NCI-H82 treated with DMSO at 0.1 percent for 48 hours (cell line): ENCODE measurements at regions not wholly inside any gene's neighbourhood (a gene's known extent, or its start where the extent isn't known, plus 50 kb on each side); places are given as distances from the start of the nearest gene placed in this dataset.
A peak's percentile ranks its signal among the peaks of the same experiment; 100 is the strongest.
"Not testable (repeated sequence)": the region's sequence is repeated elsewhere in the genome, so short reads cannot be mapped to it uniquely, and the experiment has no call there.

ENCODE experiments used
- DNase-seq: peaks from one replicate; lab custom pipeline; 2025; ENCODE audit not compliant: unreplicated experiment; lab: John Stamatoyannopoulos, UW

DNA sequence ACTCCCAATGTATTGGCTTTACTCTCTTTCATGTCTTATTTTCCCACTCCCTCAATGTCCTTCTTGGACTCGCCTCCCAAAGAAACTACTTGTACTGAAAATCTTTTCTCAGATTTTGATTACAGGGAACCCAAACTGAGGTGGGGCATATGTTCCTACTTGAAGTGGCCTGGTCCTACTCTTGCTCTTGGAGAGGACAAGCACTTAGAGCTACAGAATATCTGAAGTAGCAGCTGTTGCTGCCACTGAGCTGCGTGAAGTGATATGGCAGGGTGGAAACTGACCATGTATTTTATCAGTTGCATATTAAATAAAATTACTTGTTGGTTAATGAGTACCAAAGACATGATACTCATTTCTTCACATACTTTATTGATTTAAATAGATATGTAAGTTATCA, 129.5 kb downstream of the TSEN15 start:
- DNase-seq, result no peak

DNA sequence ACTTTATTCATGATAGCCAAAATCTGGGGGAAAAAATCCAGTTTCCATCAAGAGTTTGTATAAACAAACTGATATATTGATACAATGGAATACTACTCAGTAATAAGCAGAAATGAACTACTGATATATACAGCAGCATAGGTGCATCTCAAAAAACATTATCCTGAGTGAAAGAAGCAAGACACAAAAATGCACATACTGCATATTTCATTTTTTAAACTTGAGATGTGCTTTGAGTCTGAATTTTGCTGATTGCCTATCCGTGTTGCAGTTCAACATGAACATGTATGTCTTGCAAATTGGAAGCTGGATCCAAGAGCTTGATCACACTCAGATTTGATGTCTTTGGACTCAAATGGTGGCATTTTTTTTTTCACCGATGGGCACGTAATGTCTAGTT, 132.4 kb downstream of the TSEN15 start:
- no peak for DNase-seq

DNA sequence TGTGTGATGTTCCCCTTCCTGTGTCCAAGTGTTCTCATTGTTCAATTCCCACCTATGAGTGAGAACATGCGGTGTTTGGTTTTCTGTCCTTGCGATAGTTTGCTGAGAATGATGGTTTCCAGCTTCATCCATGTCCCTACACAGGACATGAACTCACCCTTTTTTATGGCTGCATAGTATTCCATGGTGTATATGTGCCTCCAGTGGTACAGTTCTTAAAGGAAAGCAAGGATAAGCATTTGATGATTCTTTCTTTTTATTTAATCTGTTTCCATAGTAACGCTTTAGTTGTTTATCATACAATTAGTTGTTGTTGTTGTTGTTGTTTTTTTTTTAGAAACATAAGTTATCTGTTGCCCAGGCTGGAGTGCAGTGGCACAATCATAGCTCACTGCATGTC, 133.1 kb downstream of the TSEN15 start:
- DNase-seq, result not testable (repeated sequence)

DNA sequence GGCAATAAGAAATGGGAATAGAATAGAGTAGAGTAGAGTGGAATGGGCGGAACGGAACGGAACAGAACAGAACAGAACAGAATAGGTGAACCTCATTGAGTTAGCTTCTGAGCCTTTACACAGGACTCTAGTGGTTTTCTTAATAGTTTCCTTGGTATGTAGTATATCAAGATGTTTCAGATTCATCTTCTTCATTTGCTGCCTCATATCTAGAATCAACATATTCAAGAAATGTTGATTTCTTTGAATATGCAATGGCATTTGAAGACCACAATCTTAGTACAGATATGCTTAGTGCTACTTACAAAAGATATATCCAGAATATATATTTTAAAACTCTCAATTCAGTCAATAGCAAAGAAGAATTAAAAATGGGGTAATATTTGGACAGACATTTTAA, 133.8 kb downstream of the TSEN15 start:
- DNase-seq, result no peak

DNA sequence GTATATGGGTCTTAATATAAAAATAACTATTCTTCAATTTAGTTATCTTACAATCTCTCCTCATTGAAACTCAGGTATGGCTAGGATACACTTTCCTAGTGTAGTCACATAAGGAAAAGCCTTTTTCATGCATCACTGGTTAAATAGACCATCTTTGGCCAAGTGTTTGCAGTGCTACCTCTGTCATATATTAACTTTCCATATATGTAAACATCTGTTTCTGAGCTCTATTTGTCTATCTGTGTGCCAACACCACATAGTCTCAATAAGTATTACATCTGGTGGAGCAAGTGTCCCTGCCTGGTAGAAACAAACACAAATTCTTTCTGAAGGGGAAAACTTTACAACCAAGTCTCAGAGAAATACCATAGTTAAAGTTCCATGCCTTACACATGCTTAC, 134.6 kb downstream of the TSEN15 start:
- no peak for DNase-seq

DNA sequence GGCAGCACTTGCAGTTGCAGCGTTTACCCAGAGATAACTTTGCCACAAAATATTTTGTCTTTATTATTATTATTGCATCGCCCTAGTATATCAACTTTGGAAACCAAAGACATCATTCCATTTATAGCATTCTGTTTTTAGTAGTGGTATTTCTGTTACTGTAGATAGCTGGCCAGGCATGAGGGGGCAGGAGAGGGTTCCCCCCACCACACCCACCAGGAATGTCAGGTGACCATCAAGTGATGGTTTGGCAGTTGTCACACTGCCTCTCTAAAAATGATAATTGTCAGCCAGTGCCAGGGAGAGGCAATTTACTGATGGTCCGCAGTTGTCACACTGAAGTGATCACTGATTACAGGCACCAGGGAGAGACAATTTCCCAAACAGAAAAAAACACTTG, 135.6 kb downstream of the TSEN15 start:
- no peak for DNase-seq

DNA sequence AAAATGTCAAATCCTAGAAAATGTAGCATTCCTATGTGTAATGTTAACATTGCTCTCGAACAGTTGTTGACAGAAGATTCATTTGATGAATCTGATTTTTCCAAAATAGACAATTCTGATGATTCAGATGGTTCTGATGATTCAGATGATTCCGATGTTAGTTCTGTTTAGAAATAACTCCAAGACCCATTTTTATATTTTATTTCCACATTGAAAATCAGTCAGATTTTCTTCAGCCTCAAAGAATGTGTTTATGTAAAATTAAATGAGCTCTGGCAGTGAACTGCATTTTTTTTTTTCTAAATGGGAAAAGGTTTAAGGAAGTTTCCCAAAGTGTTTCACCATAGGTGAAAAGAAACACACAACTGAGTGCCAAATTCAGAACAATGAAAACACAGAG, 136.5 kb downstream of the TSEN15 start:
- no peak for DNase-seq

DNA sequence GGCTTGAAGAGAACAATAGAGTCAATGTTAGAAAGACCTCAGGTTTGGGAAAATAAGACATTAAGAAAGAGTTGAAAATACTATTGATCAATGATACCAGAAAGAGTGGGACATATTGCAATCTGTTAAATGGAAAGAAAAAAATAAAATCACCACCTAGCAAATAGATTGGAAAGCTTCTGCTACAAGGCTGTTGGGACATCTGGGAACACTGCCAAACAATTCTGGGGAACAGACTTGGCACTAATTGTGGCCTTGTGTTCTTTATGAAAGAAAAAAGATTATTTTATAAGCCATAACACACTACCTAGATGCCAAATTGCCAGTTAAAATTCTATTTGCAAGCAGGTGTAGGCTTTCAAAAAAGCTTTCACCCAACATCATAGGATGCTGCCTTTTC, 137.8 kb downstream of the TSEN15 start:
- no peak for DNase-seq

DNA sequence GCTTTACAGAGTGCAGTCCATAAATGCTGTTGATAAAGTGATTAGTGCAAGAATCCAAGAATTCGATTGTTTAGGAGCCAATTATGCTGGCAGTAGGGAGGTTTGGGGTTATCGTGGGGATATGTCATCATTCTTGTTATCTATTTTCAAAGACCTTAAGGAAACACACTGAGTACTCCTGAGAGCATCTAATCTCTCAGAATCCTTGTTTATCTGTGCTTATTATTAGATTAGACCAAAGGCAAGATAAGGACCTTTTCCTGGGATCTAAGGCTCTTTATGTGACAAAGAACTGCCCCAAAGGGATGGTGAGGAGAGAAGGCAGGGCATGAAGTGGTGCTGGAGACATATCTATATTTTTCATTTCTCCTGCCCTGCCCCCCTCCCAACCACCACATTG, 139.1 kb downstream of the TSEN15 start:
- peak; percentile 33 for DNase-seq

DNA sequence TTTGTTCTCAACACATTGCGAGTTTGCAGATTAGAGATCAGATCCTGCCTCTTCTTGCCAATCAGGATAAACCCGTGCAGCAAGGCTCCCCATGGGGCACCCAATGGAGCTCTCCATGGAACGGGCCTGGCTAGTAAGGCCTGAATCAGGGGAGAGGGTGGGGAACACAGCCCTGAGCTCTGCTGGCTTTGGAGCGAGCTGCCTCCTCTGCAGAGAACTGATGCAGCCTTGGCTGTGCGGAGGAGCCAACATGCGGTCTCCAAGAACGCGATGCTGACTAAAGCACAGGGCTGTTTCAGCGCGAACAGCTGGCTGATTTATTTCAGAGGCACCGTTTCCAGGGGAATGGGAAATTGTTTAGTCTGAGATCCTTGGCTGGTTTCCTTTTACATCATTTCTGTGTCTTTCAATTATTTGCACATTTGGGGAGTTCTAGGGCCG, 139.7 kb downstream of the TSEN15 start:
- DNase-seq, result no peak

DNA sequence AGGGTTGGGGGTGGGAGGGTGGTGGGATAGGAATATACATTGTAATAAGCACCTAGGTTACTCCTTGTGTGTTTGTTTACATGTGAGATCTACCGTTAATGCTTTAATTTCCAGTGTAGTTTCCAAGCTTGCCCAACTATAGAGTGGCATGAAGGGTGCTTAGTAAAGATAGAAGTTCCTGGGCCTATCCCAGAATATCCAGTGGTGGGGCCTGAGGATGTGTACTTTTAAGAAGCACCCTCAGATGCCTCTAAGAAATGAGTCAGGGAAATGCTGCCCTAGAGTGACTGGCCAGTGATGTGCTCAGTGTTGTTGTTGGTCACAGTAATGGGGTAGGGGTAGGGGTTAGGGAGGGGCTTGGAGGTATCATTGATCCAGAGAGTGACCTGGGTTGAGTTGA, 141.3 kb downstream of the TSEN15 start:
- no peak for DNase-seq

DNA sequence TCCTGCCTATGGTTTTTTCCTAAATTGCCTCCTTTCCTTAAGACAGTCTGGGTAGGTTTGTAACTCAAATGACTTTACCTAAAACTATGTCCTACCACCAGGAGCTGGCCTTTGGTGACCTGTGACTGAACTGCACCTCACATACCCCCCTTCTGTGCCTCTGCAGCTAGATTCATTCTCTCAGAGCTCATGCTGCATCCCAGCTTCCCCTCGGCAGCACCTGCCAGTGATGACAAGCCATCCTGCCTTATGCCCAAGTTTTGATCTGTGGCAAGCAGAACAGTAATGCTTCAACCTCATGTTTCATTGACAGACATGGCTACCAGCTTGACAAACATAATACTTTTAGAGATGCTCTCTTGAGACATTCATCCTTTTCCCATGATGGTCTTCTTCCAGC, 141.9 kb downstream of the TSEN15 start:
- no peak for DNase-seq

DNA sequence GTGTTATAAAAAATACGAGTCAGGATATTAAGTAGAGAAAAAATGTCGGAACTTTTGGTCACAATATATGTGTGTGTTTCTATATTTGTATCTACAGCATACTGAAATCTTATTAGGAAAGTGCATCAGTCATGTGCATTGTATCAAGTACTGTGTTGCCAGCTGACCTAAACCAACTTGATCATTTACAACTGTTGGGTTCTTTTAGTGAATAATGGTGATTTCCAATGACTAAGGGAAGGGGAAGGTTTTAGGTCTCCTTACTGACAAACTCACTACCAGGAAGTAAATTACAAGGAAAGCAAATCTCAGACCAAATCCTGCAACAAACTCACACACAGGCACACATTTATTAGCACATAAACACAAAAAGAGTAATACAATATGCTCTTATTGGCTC, 142.7 kb downstream of the TSEN15 start:
- no peak for DNase-seq

DNA sequence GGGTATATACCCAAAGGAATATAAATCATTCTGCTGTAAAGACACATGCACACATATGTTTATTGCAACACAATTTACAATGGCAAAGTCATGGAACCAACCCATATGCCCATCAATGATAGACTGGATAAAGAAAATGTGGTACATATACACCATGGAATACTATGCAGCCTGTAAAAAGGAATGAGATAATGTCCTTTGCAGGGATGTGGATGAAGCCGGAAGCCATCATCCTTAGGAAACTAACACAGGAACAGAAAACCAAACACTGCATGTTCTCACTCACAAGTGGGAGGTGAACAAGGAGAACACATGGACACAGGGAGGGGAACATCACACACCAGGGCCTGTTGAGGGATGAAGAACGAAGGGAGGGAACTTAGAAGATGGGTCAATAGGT, 144.2 kb downstream of the TSEN15 start:
- DNase-seq, result not testable (repeated sequence)

DNA sequence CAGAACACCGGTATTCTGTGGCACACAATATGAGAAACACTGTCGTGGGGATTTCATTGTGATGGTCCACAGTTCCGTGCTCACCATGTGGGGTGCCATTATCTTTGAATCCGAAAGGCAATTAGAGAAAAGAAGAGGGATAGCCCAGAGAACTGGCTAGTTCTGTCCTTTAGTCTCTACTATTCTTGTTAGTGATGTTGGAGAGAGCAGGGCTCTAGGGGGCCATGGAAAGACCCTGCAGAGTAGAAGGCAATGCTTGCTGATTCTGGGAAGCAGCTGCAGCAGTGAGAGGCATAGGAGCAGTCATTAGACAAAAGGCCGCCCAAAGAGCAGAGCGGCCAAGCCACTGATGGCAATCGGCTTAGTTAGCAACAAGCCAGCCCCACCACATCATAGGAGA, 146.3 kb downstream of the TSEN15 start:
- DNase-seq, result no peak

DNA sequence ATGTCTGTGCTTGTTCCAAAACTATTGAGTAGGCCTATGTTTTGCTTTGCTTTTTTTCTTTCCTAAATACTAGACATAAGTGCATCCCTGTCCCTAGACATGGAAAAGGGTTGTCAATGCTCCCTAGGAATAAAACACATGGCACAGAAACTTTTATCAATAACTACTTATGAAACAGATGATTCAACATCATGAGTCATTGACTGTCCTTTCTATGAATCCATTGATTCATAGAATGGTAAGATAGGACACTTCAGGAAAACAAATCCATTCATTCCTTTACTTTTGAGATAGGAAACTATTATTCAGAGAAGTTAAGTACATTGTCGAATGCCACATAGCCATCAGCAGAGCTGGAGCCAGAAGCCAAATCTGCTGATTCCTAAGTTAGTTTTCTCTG, 147.5 kb downstream of the TSEN15 start:
- DNase-seq, result no peak

DNA sequence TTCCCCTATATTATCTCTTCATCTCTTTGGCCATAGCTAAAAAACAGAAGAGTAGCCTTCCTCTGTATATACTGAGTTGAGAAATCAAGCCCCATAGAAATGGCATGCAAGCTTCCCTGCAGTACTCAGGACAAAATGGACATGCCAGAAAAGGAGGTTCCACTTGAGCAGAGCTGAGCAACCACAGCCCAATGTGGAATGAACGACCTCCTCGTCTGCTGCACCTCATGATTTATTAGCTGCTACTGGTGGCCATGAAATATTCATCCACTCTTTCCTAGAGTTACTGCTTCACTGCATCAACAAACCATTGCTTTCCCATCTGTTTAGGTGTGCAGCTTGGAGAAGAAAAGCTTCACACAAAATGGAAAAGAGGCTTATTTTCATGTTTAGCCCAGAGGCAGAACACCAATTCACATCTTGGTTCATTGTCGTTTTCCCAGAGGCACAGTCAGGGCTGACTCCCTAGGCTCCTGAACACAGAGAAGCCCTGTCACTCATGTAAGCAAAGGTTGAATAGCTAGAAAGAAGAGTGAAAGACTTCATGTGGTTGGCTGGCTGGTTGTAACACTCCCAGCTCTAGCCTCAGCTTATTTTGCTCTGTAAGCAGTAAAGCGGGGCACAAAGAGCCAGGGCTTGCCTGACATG, 148.0 kb downstream of the TSEN15 start:
- no peak for DNase-seq

DNA sequence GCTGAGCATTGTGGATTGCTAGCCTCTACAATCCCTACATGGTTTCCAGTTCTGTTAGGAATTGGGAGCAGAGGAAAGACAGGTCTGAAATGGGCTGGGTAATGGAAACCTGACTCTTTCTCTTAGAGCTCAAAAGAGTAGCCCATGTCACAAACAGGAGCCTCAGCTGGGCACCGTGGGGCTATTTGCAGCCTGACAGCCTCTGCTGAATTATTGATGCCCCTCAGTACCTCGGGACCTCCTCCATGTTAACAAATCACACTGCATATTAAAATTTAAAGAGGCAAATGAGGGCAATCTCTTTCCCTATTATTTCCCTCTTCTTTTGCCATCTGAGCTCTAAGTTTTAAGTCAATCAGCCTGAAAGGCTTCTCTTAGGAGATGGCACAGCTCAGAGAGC, 157.1 kb downstream of the TSEN15 start:
- DNase-seq, result no peak

DNA sequence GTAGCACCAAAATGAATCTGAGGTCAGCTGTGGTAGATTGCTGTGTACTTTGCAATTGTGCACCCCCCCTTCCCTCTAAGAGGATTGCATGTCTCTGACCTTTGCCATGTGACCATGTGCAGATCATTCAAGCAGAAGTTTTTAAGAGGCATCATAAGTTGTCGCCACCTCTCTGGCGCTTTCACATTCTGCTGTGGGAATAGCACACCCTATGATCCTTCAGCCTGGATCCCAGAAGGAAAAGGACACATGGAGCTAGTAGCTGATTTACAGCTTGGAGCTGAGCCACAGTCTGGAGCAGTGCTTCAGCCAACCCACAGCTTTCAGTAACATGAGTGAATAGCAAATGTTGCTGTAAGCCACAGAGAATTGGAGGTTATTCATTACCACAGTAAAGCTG, 158.5 kb downstream of the TSEN15 start:
- DNase-seq, result no peak

DNA sequence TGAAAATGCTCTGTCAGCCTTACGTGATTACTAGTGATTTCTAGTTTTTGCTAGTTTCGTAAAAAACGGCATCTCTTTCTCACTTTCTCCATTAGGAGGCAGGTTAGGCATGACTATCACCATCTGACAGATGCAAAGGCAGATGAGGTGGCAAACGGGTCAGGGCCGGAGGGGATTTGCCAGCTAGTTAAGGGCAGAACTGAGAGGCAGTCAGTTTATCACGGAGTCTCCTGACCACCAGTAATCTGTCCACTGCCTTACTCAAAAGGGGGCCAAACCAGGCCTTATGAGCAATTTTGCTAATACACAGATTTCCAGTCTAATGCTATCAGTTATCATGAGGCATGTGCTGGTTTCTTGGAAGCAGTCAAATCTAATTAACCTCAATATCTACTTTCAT, 159.3 kb downstream of the TSEN15 start:
- DNase-seq, result no peak

DNA sequence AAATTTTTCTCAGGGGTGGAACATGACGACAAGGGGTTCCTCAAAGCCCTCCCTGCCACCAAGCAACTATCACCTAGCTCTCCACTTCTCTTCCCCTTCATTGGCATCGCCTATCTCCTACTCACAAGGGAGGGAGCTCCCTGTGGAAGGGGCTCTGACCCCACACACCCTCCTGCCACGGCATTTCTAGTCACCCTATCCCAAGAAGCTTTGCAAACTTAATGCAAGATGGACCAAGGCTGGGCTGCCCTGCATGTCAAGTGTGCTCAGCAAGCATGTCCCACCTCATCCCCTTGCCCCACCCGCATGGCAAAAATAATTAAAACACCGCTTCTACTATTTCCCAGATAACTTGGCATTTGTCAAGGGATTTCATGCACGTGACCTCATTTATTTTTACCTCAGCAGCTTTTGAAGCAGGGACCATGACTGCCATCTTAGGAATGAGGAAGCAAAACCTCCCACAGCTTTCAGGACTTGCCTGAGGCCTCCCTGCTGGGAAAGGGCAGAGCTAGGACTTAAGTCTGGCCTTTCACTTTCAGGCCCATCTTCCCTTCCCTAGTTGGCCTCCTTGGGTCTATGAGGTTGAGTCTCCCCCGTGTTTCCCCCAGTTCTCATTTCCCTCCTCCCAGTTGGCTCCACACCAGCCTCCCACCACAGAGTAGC, 161.3 kb downstream of the TSEN15 start:
- DNase-seq, result no peak

DNA sequence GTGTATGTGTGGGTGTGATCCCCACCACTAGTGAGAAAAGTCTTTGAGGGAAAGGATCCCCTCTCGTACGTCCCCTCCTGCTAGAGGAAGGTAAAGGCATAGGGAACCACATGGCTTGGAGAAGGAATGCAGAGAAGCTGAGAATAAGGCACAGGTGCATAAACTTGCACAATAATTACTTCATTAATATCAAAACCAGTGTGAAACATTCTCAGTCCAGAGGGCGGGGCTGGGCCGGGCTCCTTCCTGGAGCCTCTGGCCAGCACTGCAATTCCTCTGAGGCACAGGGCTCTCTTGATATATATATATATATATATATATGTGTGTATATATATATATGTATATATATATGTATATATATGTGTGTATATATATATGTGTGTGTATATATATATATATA, 162.6 kb downstream of the TSEN15 start:
- DNase-seq, result no peak

DNA sequence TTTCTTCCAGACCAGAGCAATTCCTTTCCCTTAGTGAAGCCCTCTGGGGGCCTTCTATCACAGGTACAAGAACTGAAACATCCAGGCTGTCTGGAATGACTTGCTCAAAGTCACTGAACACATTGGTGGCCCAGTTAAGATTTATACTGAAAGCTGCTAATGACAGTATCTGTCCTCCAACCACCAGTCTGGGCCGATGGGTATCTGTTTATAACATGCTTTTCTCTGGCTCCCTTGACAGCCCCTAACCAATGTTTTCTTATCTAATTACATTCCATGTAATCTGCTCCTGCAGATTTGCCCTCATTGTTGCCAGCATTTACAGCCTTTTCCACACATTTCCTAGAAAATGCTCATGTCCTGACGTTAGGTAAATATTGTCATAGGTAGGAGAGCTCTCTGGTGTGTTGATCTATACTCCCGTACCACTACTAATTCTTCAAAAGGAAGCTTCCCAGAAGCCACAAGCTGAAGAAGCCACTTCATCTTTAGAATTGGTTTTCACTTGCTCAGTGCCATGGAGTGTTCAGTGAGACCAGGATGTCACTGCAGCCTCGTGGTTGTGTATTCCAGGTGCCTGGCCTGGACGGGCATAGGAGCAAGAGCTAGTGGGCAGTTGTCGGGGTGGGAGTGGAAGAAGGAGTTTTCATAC, 163.9 kb downstream of the TSEN15 start:
- no peak for DNase-seq
